H9 (cell line): ENCODE measurements at regions not wholly inside any gene's neighbourhood (a gene's known extent, or its start where the extent isn't known, plus 50 kb on each side); places are given as distances from the start of the nearest gene placed in this dataset.

Experiments used
- DNase-seq: peaks from one replicate; pipeline ENCODE4 v3.0.0-alpha.2; 2017
- H2AFZ ChIP-seq: one replicate; pipeline ENCODE4 v1.6.1; 2013; ENCODE audit warnings: mild to moderate bottlenecking, low read length, control low read depth, moderate library complexity
- H2AK5ac ChIP-seq: 2 replicates; pipeline ENCODE4 v1.6.1; 2013; ENCODE audit warnings: low read length, control low read depth, mixed read lengths; ENCODE audit not compliant: insufficient read length
- H2BK120ac ChIP-seq: one replicate; pipeline ENCODE4 v1.6.1; 2013; ENCODE audit warnings: low read depth, mild to moderate bottlenecking, low read length, control low read depth, inconsistent platforms; ENCODE audit not compliant: poor library complexity, severe bottlenecking
- H2BK12ac ChIP-seq: 2 replicates; pipeline ENCODE4 v1.6.1; 2013; ENCODE audit warnings: low read length, control low read depth, mixed read lengths, low read depth; ENCODE audit not compliant: insufficient read length
- H2BK15ac ChIP-seq: 2 replicates; pipeline ENCODE4 v1.6.1; 2013; ENCODE audit warnings: low read depth, low read length, control low read depth
- H2BK20ac ChIP-seq: one replicate; pipeline ENCODE4 v1.6.1; 2013; ENCODE audit warnings: low read depth, mild to moderate bottlenecking, low read length, control low read depth, inconsistent platforms; ENCODE audit not compliant: poor library complexity, severe bottlenecking
- H2BK5ac ChIP-seq: 2 replicates; pipeline ENCODE4 v1.6.1; 2013; ENCODE audit warnings: low read length, control low read depth, mixed read lengths; ENCODE audit not compliant: insufficient read length
- H3K14ac ChIP-seq: 2 replicates; pipeline ENCODE4 v1.6.1; 2013; ENCODE audit warnings: low read length, control low read depth; ENCODE audit not compliant: insufficient read depth
- H3K18ac ChIP-seq: 2 replicates; pipeline ENCODE4 v1.6.1; 2013; ENCODE audit warnings: low read depth, mild to moderate bottlenecking, mixed read lengths, low read length, control low read depth; ENCODE audit not compliant: insufficient read length
- H3K23ac ChIP-seq: 2 replicates; pipeline ENCODE4 v1.6.1; 2013; ENCODE audit warnings: low read length, control low read depth, mixed read lengths, low read depth; ENCODE audit not compliant: insufficient read length
- H3K23me2 ChIP-seq: 2 replicates; pipeline ENCODE4 v1.6.1; 2013; ENCODE audit warnings: low read depth, mild to moderate bottlenecking, mixed read lengths, low read length, control low read depth; ENCODE audit not compliant: insufficient read length, poor library complexity, severe bottlenecking
- H3K27ac ChIP-seq: 2 replicates; pipeline ENCODE4 v1.5.1; 2013; ENCODE audit warnings: low read length, control low read depth, mixed read lengths, low read depth; ENCODE audit not compliant: insufficient read length
- H3K27me3 ChIP-seq: 2 replicates; pipeline ENCODE4 v1.6.1; 2013; ENCODE audit warnings: low read length, control low read depth, inconsistent platforms; ENCODE audit not compliant: insufficient read depth
- H3K4ac ChIP-seq: 2 replicates; pipeline ENCODE4 v1.6.1; 2013; ENCODE audit warnings: low read depth, mild to moderate bottlenecking, control low read depth, inconsistent platforms, low read length, moderate library complexity
- H3K4me1 ChIP-seq: 2 replicates; pipeline ENCODE4 v1.6.1; 2013; ENCODE audit warnings: low read length, control low read depth, inconsistent platforms; ENCODE audit not compliant: insufficient read depth
- H3K4me2 ChIP-seq: 2 replicates; pipeline ENCODE4 v1.6.1; 2013; ENCODE audit warnings: low read length, control low read depth, mixed read lengths; ENCODE audit not compliant: insufficient read length, insufficient read depth
- H3K56ac ChIP-seq: 2 replicates; pipeline ENCODE4 v1.6.1; 2013; ENCODE audit warnings: low read depth, mild to moderate bottlenecking, mixed read lengths, low read length, control low read depth; ENCODE audit not compliant: insufficient read length
- H3K79me1 ChIP-seq: 2 replicates; pipeline ENCODE4 v1.6.1; 2013; ENCODE audit warnings: low read depth, mild to moderate bottlenecking, moderate library complexity, low read length, control low read depth, inconsistent platforms; ENCODE audit not compliant: insufficient read depth, poor library complexity, severe bottlenecking
- H3K79me2 ChIP-seq: 2 replicates; pipeline ENCODE4 v1.6.1; 2013; ENCODE audit warnings: low read length, control low read depth, inconsistent platforms; ENCODE audit not compliant: insufficient read depth
- H3K9ac ChIP-seq: 2 replicates; pipeline ENCODE4 v1.6.1; 2013; ENCODE audit warnings: low read length, control low read depth, mixed read lengths; ENCODE audit not compliant: insufficient read length; ENCODE audit errors: extremely low read depth
- H3K9me3 ChIP-seq: one replicate; pipeline ENCODE4 v1.6.1; 2013; ENCODE audit warnings: low read depth, low read length, inconsistent platforms; ENCODE audit not compliant: control insufficient read depth
- H3T11ph ChIP-seq: one replicate; pipeline ENCODE4 v1.6.1; 2013; ENCODE audit warnings: mild to moderate bottlenecking, low read length, control low read depth, inconsistent platforms
- H4K20me1 ChIP-seq: one replicate; pipeline ENCODE4 v1.6.1; 2013; ENCODE audit not compliant: control insufficient read depth, insufficient read length, insufficient read depth
- H4K5ac ChIP-seq: 2 replicates; pipeline ENCODE4 v1.6.1; 2013; ENCODE audit warnings: low read depth, mild to moderate bottlenecking, mixed read lengths, low read length, control low read depth; ENCODE audit not compliant: insufficient read length
- H4K8ac ChIP-seq: replicated peaks from 2 replicates; pipeline ENCODE4 v1.6.1; 2013; ENCODE audit warnings: low read length, control low read depth, mixed read lengths, low read depth; ENCODE audit not compliant: insufficient read length
- H4K91ac ChIP-seq: 2 replicates; pipeline ENCODE4 v1.6.1; 2013; ENCODE audit warnings: low read depth, mild to moderate bottlenecking, moderate library complexity, mixed read lengths, low read length, control low read depth; ENCODE audit not compliant: insufficient read length
- H3K27ac Mint-ChIP-seq, 3 experiments: 2 replicates in 2 of 3; 3 replicates in 1 of 3; pipeline ENCODE4 v1.8.0; 2020 to 2021; ENCODE audit warnings: mixed read lengths in 3 of 3, mild to moderate bottlenecking in 1 of 3, moderate library complexity in 1 of 3
- H3K27me3 Mint-ChIP-seq: 2 replicates; pipeline ENCODE4 v1.8.0; 2021; ENCODE audit warnings: low read depth, mild to moderate bottlenecking, moderate library complexity, mixed read lengths
- H3K36me3 Mint-ChIP-seq, 3 experiments: 2 replicates in 2 of 3; 3 replicates in 1 of 3; pipeline ENCODE4 v1.8.0; 2020 to 2021; ENCODE audit warnings: low read depth in 3 of 3, mixed read lengths in 3 of 3; ENCODE audit not compliant: insufficient read depth in 1 of 3
- H3K4me1 Mint-ChIP-seq, 2 experiments: 2 replicates each; pipeline ENCODE4 v1.8.0; 2020; ENCODE audit warnings: mixed read lengths in 2 of 2
- H3K4me3 Mint-ChIP-seq, 2 experiments: 2 replicates in 1 of 2; 3 replicates in 1 of 2; pipeline ENCODE4 v1.8.0; 2020 to 2021; ENCODE audit warnings: mild to moderate bottlenecking in 2 of 2, mixed read lengths in 2 of 2, moderate library complexity in 1 of 2
- H3K9me3 Mint-ChIP-seq, 2 experiments: 2 replicates in 1 of 2; 3 replicates in 1 of 2; pipeline ENCODE4 v1.8.0; 2020; ENCODE audit warnings: mild to moderate bottlenecking in 2 of 2, mixed read lengths in 2 of 2, moderate library complexity in 1 of 2
- WGBS: extraction: QIAGEN DNeasy Blood & Tissue Kit; methylation state at CpG from one replicate; pipeline ENCODE4 v1.1.7; 2013; ENCODE audit warnings: missing lambda C conversion rate, low lambda C conversion rate, mixed read lengths; ENCODE audit not compliant: insufficient read length; ENCODE audit errors: extremely low coverage; 5-methylcytosine and 5-hydroxymethylcytosine counted together
- TF ChIP-seq, protein P1 (sequence below): fragments of 200-600 bp; sonication (generic); conservative IDR thresholded peaks from 3 replicates; pipeline ENCODE4 v1.8.0; 2021; ENCODE audit warnings: antibody characterized with exemption, mild to moderate bottlenecking

DNA sequence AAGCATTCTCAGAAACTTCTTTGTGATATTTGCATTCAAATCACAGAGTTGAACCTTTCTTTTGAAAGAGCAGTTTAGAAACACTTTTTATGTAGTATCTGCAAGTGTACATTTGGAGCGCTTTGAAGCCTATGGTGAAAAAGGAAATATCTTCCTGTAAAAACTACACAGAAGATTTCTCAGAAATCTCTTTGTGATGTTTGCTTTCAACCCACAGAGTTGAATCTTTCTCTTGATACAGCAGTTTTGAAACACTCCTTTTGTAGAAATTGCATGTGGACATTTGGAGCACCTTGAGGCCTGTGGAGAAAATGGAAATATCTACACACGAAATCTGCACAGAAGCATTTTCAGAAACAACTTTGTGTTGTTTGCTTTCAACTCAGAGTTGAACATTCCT is 612.3 kb upstream of the ZNF337 start:
- H3K18ac ChIP-seq: no peak overlapping the region
- H4K8ac ChIP-seq: no peak overlapping the region
- Mint-ChIP-seq H3K27me3 (no peaks in the 10 kb centered on the region), H3K27ac (no peak overlapping the region), H3K4me3 (no peak overlapping the region), H3K9me3 (peaks cover 5 to 45% of the 10 kb centered on the region in 2 experiments; a peak in 4 of 5 replicates), H3K4me1 (no peaks in the 10 kb centered on the region), H3K36me3 (peaks cover 0 to 4% (median 0%) of the 10 kb centered on the region in 3 experiments; a peak in 1 of 7 replicates)
- H2BK120ac ChIP-seq: no peak overlapping the region
- TF ChIP-seq, protein P1, sequence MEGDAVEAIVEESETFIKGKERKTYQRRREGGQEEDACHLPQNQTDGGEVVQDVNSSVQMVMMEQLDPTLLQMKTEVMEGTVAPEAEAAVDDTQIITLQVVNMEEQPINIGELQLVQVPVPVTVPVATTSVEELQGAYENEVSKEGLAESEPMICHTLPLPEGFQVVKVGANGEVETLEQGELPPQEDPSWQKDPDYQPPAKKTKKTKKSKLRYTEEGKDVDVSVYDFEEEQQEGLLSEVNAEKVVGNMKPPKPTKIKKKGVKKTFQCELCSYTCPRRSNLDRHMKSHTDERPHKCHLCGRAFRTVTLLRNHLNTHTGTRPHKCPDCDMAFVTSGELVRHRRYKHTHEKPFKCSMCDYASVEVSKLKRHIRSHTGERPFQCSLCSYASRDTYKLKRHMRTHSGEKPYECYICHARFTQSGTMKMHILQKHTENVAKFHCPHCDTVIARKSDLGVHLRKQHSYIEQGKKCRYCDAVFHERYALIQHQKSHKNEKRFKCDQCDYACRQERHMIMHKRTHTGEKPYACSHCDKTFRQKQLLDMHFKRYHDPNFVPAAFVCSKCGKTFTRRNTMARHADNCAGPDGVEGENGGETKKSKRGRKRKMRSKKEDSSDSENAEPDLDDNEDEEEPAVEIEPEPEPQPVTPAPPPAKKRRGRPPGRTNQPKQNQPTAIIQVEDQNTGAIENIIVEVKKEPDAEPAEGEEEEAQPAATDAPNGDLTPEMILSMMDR: no peak
- H3K79me2 ChIP-seq: no peaks in the 10 kb centered on the region
- no peak overlapping the region for H3K56ac ChIP-seq
- H3K23me2 ChIP-seq: no peaks in the 10 kb centered on the region
- no peak overlapping the region for H2AK5ac ChIP-seq
- H4K20me1 ChIP-seq: no peaks in the 10 kb centered on the region
- no peak overlapping the region for H3K27ac ChIP-seq
- no peak overlapping the region for H3K9ac ChIP-seq
- no peak overlapping the region for H4K5ac ChIP-seq
- no peaks in the 10 kb centered on the region for H3K4me1 ChIP-seq
- H3T11ph ChIP-seq: no peak overlapping the region
- no peak overlapping the region for H3K23ac ChIP-seq
- no peak overlapping the region for H3K4me2 ChIP-seq
- H3K14ac ChIP-seq: no peak overlapping the region
- no CpG with 5 or more reads among the region's 2 CpGs for WGBS
- no peak for DNase-seq
- no peaks in the 10 kb centered on the region for H3K27me3 ChIP-seq
- H4K91ac ChIP-seq: no peak overlapping the region
- H2BK15ac ChIP-seq: no peak overlapping the region
- H2BK12ac ChIP-seq: no peak overlapping the region
- H3K79me1 ChIP-seq: no peaks in the 10 kb centered on the region
- no peak overlapping the region for H2BK5ac ChIP-seq
- H3K9me3 ChIP-seq: no peaks in the 10 kb centered on the region
- H2BK20ac ChIP-seq: no peak overlapping the region
- no peak overlapping the region for H3K4ac ChIP-seq
- H2AFZ ChIP-seq: no peak overlapping the region
